HEK293 (cell line): ENCODE measurements at regions not wholly inside any gene's neighbourhood (a gene's known extent, or its start where the extent isn't known, plus 50 kb on each side); places are given as distances from the start of the nearest gene placed in this dataset.

ENCODE experiments used
- CTCF ChIA-PET: fragments of 350-600 bp; formaldehyde crosslinking; extraction: SDS; loops from one replicate; lab custom pipeline; 2021; ENCODE audit warnings: antibody characterized with exemption; lab: Yijun Ruan, JAX
- POLR2A ChIA-PET: fragments of 300-600 bp; formaldehyde crosslinking; extraction: SDS; loops from one replicate; lab custom pipeline; 2020; ENCODE audit warnings: antibody characterized with exemption, inconsistent platforms; lab: Yijun Ruan, JAX
- H3K27ac ChIP-seq: fragments of 200-500 bp; sonication (Bioruptor generic); 2 replicates; pipeline ENCODE4 v1.5.1; 2014; ENCODE audit warnings: low read depth, low read length, control low read depth, inconsistent platforms; ENCODE audit errors: extremely low read depth
- H3K36me3 ChIP-seq, 2 experiments: fragments of 200-500 bp in 1 of 2; sonication (Bioruptor generic) in 1 of 2; 1 replicate in 1 of 2; 2 replicates in 1 of 2; pipeline ENCODE4 v1.5.1; 2014 to 2017; ENCODE audit warnings: inconsistent platforms in 2 of 2, low read length in 2 of 2; ENCODE audit not compliant: control insufficient read depth in 2 of 2, insufficient read depth in 1 of 2
- H3K4me1 ChIP-seq: fragments of 200-500 bp; sonication (Bioruptor generic); 2 replicates; pipeline ENCODE4 v1.5.1; 2014; ENCODE audit warnings: mild to moderate bottlenecking, low read length, inconsistent platforms; ENCODE audit not compliant: control insufficient read depth, insufficient read depth
- H3K4me3 ChIP-seq: 2 replicates; pipeline ENCODE4 v1.5.1; 2011; ENCODE audit warnings: low read depth, mild to moderate bottlenecking, control low read depth, low read length, moderate library complexity
- H3K9me3 ChIP-seq: fragments of 200-500 bp; sonication (Bioruptor generic); 2 replicates; pipeline ENCODE4 v1.5.1; 2014; ENCODE audit warnings: low read depth, low read length, inconsistent platforms; ENCODE audit not compliant: control insufficient read depth, insufficient read depth
- PRDM6 ChIP-seq: fragments of 450-650 bp; formaldehyde crosslinking; IDR thresholded peaks from 2 replicates; pipeline ENCODE4 v1.5.1; 2017; ENCODE audit warnings: missing biosample characterization, missing genetic modification characterization
- ZFP41 ChIP-seq: fragments of 450-650 bp; formaldehyde crosslinking; IDR thresholded peaks from 2 replicates; pipeline ENCODE4 v1.5.1; 2016; ENCODE audit warnings: missing biosample characterization, missing genetic modification characterization, borderline replicate concordance
- ZNF148 ChIP-seq: fragments of 450-650 bp; formaldehyde crosslinking; IDR thresholded peaks from 2 replicates; pipeline ENCODE4 v1.5.0; 2017; ENCODE audit warnings: missing biosample characterization, missing genetic modification characterization, borderline replicate concordance
- ZNF585B ChIP-seq: fragments of 450-650 bp; formaldehyde crosslinking; IDR thresholded peaks from 2 replicates; pipeline ENCODE4 v1.5.1; 2016; ENCODE audit warnings: missing biosample characterization, missing genetic modification characterization
- ZNF658 ChIP-seq: fragments of 450-650 bp; formaldehyde crosslinking; IDR thresholded peaks from 2 replicates; pipeline ENCODE4; 2016; ENCODE audit warnings: missing biosample characterization, missing genetic modification characterization
- ZNF768 ChIP-seq: fragments of 450-650 bp; formaldehyde crosslinking; IDR thresholded peaks from 2 replicates; pipeline ENCODE4 v1.5.1; 2018; ENCODE audit warnings: missing biosample characterization, mild to moderate bottlenecking, missing genetic modification characterization
- ZNF777 ChIP-seq: fragments of 450-650 bp; formaldehyde crosslinking; IDR thresholded peaks from 2 replicates; pipeline ENCODE4 v1.5.1; 2017; ENCODE audit warnings: missing biosample characterization, missing genetic modification characterization, borderline replicate concordance
- TF ChIP-seq, protein P1 (sequence below): fragments of 450-650 bp; formaldehyde crosslinking; IDR thresholded peaks from 2 replicates; pipeline ENCODE4 v1.5.1; 2016; ENCODE audit warnings: missing biosample characterization, missing genetic modification characterization
- TF ChIP-seq, protein P2 (sequence below): fragments of 450-650 bp; formaldehyde crosslinking; IDR thresholded peaks from 2 replicates; pipeline ENCODE4 v1.5.1; 2016; ENCODE audit warnings: missing biosample characterization, missing genetic modification characterization, borderline replicate concordance

- POLR2A ChIA-PET, result no interaction called here
- no peaks in the 10 kb centered on the region for H3K4me1 ChIP-seq
- no peak for TF ChIP-seq ZNF777
- TF ChIP-seq PRDM6 (tag by site-specific recombination), result no peak
- no peak overlapping the region for H3K4me3 ChIP-seq
- no peak overlapping the region for H3K27ac ChIP-seq
- H3K36me3 ChIP-seq, result no peaks in the 10 kb centered on the region
- CTCF ChIA-PET, result no interaction called here
- no peaks in the 10 kb centered on the region for H3K9me3 ChIP-seq
Observed at GRCh38 chr11:26263769-26264168, 68.2 kb upstream of the ANO3 start.

DNA sequence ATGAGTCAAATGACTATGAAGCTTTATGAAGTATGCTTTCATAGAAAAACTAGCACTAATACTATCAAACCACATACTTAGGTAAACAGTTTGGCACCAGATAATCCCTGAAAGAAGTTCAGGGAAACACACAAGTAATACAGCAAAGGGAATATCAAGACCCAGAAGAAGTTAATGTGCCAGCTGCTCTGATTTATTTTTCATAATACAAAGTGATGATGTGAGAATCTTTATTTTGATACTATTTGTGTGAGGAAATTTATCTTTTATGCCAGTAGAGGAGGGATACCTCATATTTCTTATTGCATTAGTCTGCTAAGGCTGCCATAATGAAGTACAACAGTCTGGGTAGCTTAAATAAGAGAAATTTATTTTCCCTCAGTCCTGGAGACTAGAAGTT is 67.7 kb upstream of the ANO3 start:
- ChIA-PET POLR2A (no interaction called here), CTCF (interaction anchor here (1.2 kb wide), 1 partner anchor 282 kb away, joined by 5 read pairs; no protein-coding TSS in a partner anchor)
- Histone ChIP-seq H3K4me1 (no peaks in the 10 kb centered on the region), H3K9me3 (no peaks in the 10 kb centered on the region), H3K4me3 (no peak overlapping the region), H3K36me3 (no peaks in the 10 kb centered on the region), H3K27ac (no peak overlapping the region)
- TF ChIP-seq ZFP41 (tag by site-specific recombination) (no peak), ZNF768 (tag by site-specific recombination) (no peak), ZNF148 (tag by site-specific recombination) (no peak), ZNF585B (tag by site-specific recombination) (no peak), ZNF658 (tag by site-specific recombination) (no peak)

- no peaks in the 10 kb centered on the region for H3K36me3 ChIP-seq
- ChIA-PET CTCF (no interaction called here), POLR2A (no interaction called here)
- TF ChIP-seq, protein P1, sequence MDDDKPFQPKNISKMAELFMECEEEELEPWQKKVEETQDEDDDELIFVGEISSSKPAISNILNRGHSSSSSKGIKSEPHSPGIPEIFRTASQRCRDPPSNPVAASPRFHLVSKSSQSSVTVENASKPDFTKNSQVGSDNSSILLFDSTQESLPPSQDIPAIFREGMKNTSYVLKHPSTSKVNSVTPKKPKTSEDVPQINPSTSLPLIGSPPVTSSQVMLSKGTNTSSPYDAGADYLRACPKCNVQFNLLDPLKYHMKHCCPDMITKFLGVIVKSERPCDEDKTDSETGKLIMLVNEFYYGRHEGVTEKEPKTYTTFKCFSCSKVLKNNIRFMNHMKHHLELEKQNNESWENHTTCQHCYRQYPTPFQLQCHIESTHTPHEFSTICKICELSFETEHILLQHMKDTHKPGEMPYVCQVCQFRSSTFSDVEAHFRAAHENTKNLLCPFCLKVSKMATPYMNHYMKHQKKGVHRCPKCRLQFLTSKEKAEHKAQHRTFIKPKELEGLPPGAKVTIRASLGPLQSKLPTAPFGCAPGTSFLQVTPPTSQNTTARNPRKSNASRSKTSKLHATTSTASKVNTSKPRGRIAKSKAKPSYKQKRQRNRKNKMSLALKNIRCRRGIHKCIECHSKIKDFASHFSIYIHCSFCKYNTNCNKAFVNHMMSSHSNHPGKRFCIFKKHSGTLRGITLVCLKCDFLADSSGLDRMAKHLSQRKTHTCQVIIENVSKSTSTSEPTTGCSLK, result no peak
- TF ChIP-seq, protein P2, sequence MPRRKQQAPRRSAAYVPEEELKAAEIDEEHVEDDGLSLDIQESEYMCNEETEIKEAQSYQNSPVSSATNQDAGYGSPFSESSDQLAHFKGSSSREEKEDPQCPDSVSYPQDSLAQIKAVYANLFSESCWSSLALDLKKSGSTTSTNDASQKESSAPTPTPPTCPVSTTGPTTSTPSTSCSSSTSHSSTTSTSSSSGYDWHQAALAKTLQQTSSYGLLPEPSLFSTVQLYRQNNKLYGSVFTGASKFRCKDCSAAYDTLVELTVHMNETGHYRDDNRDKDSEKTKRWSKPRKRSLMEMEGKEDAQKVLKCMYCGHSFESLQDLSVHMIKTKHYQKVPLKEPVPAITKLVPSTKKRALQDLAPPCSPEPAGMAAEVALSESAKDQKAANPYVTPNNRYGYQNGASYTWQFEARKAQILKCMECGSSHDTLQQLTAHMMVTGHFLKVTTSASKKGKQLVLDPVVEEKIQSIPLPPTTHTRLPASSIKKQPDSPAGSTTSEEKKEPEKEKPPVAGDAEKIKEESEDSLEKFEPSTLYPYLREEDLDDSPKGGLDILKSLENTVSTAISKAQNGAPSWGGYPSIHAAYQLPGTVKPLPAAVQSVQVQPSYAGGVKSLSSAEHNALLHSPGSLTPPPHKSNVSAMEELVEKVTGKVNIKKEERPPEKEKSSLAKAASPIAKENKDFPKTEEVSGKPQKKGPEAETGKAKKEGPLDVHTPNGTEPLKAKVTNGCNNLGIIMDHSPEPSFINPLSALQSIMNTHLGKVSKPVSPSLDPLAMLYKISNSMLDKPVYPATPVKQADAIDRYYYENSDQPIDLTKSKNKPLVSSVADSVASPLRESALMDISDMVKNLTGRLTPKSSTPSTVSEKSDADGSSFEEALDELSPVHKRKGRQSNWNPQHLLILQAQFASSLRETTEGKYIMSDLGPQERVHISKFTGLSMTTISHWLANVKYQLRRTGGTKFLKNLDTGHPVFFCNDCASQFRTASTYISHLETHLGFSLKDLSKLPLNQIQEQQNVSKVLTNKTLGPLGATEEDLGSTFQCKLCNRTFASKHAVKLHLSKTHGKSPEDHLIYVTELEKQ (tag by site-specific recombination), result no peak
- no peaks in the 10 kb centered on the region for H3K9me3 ChIP-seq
- no peak overlapping the region for H3K27ac ChIP-seq
- H3K4me3 ChIP-seq, result no peak overlapping the region
- H3K4me1 ChIP-seq, result no peaks in the 10 kb centered on the region
Observed at GRCh38 chr11:26268980-26269660, 62.8 kb upstream of the ANO3 start.
